ENCODE measurements at regions not wholly inside any gene's neighbourhood (a gene's known extent, or its start where the extent isn't known, plus 50 kb on each side); places are given as distances from the start of the nearest gene placed in this dataset.

DNA sequence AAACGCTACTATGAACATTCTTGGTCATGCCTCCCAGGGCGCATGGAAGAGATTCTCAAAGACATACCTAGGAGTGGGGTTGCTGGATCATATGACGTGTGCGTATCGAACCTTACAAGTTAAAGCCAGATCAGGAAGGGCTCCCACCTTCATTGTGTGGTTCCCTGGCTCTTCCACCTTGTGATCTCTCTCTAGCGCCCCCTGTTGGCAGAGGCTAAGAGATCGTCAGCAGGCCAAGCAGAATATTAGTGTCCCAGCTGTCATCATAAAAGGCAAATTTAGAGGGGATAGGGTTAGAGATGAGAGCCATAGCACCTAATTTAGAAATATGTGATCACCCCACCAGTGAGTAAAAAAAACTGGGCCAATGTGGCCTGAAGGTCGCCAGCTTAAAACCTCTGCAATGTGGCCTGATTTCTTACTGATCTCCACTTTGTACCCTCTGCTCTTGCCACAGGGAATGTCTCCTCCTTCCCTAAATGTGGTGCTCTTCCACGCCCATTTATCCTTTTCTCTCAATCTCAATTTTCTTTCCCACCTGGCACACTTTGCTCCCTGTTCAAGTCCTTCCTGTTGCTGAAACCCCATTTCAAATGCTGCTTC, 91.7 kb upstream of the SHB start:
- TF ChIP-seq ZNF441 (CRISPR knock-in tag; IDR thresholded peaks at IDR 0.05; ENCODE audit: borderline replicate concordance) (no peak), RAD21 (CRISPR knock-in tag; IDR thresholded peaks at IDR 0.05) (peak; percentile 22), ZNF350 (CRISPR knock-in tag; IDR thresholded peaks at IDR 0.05; ENCODE audit: borderline replicate concordance, low read depth) (no peak), POLR2AphosphoS5 (IDR thresholded peaks at IDR 0.05; ENCODE audit: low read depth, low read length) (no peak), SETDB1 (CRISPR knock-in tag; IDR thresholded peaks at IDR 0.05; ENCODE audit: borderline replicate concordance) (no peak), GTF2F1 (IDR thresholded peaks at IDR 0.05; ENCODE audit: low read length) (no peak), TARDBP (CRISPR knock-in tag; IDR thresholded peaks at IDR 0.05) (no peak), ZNF260 (CRISPR knock-in tag; IDR thresholded peaks at IDR 0.05; ENCODE audit: borderline replicate concordance, low read depth) (no peak), ZNF33A (CRISPR knock-in tag; IDR thresholded peaks at IDR 0.05; ENCODE audit: borderline replicate concordance) (no peak), POLR2A (IDR thresholded peaks at IDR 0.05; ENCODE audit: insufficient read depth in 1 of 2, low read depth in 2 of 2, low read length in 2 of 2) (no peak)
- TF ChIP-seq, protein P1, sequence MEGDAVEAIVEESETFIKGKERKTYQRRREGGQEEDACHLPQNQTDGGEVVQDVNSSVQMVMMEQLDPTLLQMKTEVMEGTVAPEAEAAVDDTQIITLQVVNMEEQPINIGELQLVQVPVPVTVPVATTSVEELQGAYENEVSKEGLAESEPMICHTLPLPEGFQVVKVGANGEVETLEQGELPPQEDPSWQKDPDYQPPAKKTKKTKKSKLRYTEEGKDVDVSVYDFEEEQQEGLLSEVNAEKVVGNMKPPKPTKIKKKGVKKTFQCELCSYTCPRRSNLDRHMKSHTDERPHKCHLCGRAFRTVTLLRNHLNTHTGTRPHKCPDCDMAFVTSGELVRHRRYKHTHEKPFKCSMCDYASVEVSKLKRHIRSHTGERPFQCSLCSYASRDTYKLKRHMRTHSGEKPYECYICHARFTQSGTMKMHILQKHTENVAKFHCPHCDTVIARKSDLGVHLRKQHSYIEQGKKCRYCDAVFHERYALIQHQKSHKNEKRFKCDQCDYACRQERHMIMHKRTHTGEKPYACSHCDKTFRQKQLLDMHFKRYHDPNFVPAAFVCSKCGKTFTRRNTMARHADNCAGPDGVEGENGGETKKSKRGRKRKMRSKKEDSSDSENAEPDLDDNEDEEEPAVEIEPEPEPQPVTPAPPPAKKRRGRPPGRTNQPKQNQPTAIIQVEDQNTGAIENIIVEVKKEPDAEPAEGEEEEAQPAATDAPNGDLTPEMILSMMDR (CRISPR knock-in tag; IDR thresholded peaks at IDR 0.05) = peak; percentile 84
